Activated CD4-positive, alpha-beta T cell treated with anti-CD3 and anti-CD28 coated beads, Interleukin-10, Interleukin-2, amounts not matched to agents 100 ng/mL and 50 ng/mL, durations not matched to agents 16 hours and 8 hours (primary cell): ENCODE measurements at regions not wholly inside any gene's neighbourhood (a gene's known extent, or its start where the extent isn't known, plus 50 kb on each side); places are given as distances from the start of the nearest gene placed in this dataset.

Experiments used
- DNase-seq: peaks from one replicate; pipeline ENCODE4 v3.0.0-alpha.2; 2020

GRCh38 chr7:91636728-91637127, 243.8 kb downstream of the MTERF1 start:
- DNase-seq = no peak

- DNase-seq = no peak
Observed at GRCh38 chr7:91644256-91644655, 236.2 kb downstream of the MTERF1 start.

GRCh38 chr7:91645542-91645941, 235.0 kb downstream of the MTERF1 start:
- no peak for DNase-seq

- no peak for DNase-seq
Observed at GRCh38 chr7:91651986-91652385, 228.5 kb downstream of the MTERF1 start.

- no peak for DNase-seq
Observed at GRCh38 chr7:91653286-91653685, 227.2 kb downstream of the MTERF1 start.

GRCh38 chr7:91655656-91656055, 224.8 kb downstream of the MTERF1 start:
- no peak for DNase-seq

GRCh38 chr7:91656541-91657482, 223.7 kb downstream of the MTERF1 start:
- no peak for DNase-seq

GRCh38 chr7:91657483-91658071, 222.9 kb downstream of the MTERF1 start:
- no peak for DNase-seq

GRCh38 chr7:91659096-91659495, 221.4 kb downstream of the MTERF1 start:
- no peak for DNase-seq

GRCh38 chr7:91660734-91661356, 219.7 kb downstream of the MTERF1 start:
- DNase-seq = peak; percentile 23

GRCh38 chr7:91661727-91662126, 218.8 kb downstream of the MTERF1 start:
- no peak for DNase-seq

- no peak for DNase-seq
Observed at GRCh38 chr7:91668217-91668616, 212.3 kb downstream of the MTERF1 start.

- no peak for DNase-seq
Observed at GRCh38 chr7:91671245-91671644, 209.3 kb downstream of the MTERF1 start.

GRCh38 chr7:91674470-91674869, 206.0 kb downstream of the MTERF1 start:
- DNase-seq = no peak

GRCh38 chr7:91681718-91682117, 198.8 kb downstream of the MTERF1 start:
- DNase-seq = no peak

GRCh38 chr7:91683823-91684222, 196.7 kb downstream of the MTERF1 start:
- no peak for DNase-seq

- DNase-seq = no peak
Observed at GRCh38 chr7:91685544-91685943, 195.0 kb downstream of the MTERF1 start.

GRCh38 chr7:91690541-91691070, 189.9 kb downstream of the MTERF1 start:
- no peak for DNase-seq

GRCh38 chr7:91691865-91692264, 188.6 kb downstream of the MTERF1 start:
- DNase-seq = no peak

- DNase-seq = no peak
Observed at GRCh38 chr7:91692800-91693199, 187.7 kb downstream of the MTERF1 start.

- no peak for DNase-seq
Observed at GRCh38 chr7:91694351-91694841, 186.1 kb downstream of the MTERF1 start.

GRCh38 chr7:91710881-91711280, 169.6 kb downstream of the MTERF1 start:
- no peak for DNase-seq

- DNase-seq = no peak
Observed at GRCh38 chr7:91713669-91714068, 166.8 kb downstream of the MTERF1 start.
